KBM-7 (cell line): ENCODE measurements at regions not wholly inside any gene's neighbourhood (a gene's known extent, or its start where the extent isn't known, plus 50 kb on each side); places are given as distances from the start of the nearest gene placed in this dataset.
A peak's percentile ranks its signal among the peaks of the same experiment; 100 is the strongest.
"Not testable (repeated sequence)": the region's sequence is repeated elsewhere in the genome, so short reads cannot be mapped to it uniquely, and the experiment has no call there.

Experiments
- DNase-seq: peaks from one replicate; pipeline ENCODE4 v3.0.0-alpha.2; 2015
- in situ Hi-C: fragments of 300-500 bp; cut with MboI; formaldehyde crosslinking; loops from 2 replicates; pipeline ENCODE4 v1.14.3; 2020; ENCODE audit warnings: low sequenced_read_pairs, low pct_unique_long_range_greater_than_20kb, mixed read lengths

DNA sequence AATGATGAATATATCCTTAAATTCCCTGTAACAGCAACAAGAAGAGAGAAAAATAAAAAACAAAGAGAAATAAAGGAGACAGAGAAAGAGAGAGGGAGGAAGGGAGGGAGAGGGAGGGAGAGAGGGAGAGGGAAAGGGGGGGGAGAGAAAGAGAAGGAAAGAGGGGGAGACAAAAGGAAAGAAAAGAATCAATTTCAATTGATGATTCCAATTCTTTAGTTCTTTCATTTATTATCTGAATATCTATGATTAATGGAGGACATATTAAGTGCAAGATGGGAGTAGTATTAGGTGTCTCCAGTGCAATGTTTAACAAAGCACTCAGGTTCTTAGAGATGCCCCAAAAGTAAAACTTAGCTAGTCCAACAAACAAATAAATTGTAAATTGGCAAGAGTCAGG, 97.2 kb upstream of the DPP10 start:
- DNase-seq, result no peak
- in situ Hi-C loops, result no loop called here

DNA sequence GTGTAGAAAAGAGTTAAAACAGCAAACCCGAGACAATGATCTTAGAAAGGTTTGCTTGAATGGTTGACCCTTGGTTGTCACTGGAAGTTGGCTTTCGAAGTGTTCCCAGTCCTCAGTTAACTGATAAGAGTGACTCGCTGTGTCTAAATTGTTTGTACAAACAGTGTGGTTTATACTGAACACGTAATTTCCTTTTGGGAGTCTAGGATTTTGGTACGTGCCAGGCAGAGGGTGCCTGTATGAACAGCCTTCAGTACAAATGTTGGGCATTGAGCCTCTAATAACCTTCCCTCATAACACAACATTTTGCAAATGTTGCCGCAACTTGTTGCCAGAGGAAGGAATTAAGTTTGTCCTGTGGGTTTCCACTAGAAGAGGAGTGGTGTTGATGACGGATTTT, 95.8 kb upstream of the DPP10 start:
- in situ Hi-C loops, result no loop called here
- DNase-seq, result no peak

DNA sequence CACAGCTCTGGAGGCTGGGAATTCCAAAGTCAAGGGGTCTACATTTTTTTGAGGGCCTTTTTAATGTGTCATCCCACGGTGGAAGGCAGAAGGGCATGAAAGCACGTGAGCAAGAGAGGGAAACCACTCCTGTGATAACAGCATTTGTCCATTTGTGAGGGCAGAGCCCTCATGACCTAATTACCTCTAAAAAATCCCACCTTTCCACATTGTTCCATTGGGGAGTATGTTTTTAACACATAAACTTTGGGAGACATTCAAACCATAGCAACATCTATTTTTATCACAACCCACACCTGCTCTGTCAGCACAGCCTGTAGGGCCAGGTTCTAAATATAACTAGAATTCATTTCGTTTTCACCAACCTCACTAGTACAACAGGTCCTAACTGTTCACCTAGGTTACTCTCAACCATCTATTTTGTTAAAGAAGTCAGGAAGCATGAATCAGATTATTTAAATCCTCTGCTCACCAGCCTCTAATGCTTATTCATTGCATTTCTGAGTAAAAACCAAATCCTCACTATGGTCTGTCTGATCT, 92.2 kb upstream of the DPP10 start:
- in situ Hi-C loops, result no loop called here
- DNase-seq, result no peak

DNA sequence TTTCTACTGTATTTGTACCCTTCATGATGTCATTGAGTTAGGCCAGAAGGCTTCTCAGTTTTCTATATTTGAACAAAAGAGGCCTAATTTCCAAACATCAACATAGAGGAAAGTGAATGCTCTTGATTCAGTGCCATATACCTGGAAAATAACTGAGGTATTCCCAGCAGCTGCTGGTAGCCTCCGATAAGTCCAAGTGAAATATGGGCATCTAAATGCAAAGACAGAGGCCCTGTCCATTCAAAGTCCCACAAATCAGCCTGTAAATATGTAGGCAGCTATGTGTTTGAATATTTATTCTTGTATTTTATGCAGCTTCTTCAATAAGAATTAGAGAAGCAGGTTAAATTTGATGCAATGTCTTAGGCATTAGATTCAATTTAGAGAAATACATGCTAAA, 89.5 kb upstream of the DPP10 start:
- no peak for DNase-seq
- in situ Hi-C loops, result no loop called here

DNA sequence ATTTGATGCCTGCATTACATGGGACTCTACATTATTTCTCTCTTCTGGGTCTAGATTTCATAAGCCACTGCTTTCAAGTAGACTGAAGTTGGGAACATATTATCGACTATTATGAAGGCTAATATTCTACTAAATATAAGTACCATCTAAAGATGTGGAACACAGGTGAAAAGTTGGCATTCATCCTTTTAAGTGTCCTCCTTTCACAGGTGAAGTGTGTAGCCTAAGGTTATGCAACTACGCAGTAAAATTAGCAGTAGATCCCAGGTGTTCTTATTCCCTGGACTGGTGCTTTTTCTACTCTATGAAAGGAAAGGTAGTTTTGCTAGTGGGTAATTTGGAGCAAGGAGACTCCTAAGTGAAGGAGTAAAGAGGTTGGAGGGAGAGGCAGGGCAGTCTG, 88.2 kb upstream of the DPP10 start:
- in situ Hi-C loops, result no loop called here

DNA sequence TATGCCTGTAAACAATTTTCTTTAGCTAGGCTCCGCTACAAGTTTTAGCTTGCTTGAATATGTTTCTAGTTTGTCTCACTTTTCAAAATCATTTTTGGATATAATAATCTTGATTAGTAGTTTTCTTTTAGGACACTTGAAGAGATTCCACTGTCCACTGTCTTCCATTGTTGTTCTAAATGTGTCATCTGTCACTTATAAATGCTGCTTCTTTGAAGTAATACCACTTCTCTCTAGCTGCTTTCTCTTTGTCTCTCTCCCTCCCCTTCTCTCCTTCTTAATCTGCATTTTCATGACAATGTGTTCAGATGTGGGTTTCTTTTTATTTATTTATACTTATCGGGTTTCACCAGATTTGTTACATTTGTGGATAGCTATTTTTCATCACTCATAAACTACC, 73.7 kb upstream of the DPP10 start:
- in situ Hi-C loops, result no loop called here
- DNase-seq, result peak; percentile 8

More for the DNA sequence above, 88.2 kb upstream of the DPP10 start:
- DNase-seq, result no peak

DNA sequence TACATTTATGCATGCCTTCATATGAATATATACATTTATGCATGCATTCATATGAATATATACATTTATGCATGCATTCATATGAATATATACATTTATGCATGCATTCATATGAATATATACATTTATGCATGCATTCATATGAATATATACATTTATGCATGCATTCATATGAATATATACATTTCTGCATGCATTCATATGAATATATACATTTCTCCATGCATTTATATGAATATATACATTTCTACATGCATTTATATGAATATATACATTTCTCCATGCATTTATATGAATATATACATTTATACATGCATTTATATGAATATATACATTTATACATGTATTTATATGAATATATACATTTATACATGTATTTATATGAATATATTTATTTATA, 70.7 kb upstream of the DPP10 start:
- in situ Hi-C loops, result not testable (repeated sequence)

DNA sequence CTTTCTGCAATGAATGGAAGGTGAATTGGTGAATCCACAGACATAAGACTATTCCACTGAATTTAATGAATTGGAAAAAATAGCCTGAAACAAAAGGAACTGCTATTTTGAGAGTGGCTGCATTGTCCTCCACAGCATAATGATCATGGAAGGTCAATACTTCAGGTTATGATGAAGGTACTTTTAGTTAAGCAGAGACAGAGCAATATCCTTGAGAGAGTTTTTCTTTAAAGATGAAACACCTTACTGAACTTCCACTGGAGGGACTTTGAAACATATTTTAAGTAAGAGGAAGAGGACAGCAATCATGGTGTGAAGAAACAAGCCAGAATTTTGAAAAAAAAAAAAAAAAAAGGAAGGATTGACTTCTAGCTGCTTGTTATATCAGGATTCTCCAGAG, 68.8 kb upstream of the DPP10 start:
- in situ Hi-C loops, result no loop called here
- DNase-seq, result no peak

More for the DNA sequence above, 70.7 kb upstream of the DPP10 start:
- DNase-seq, result peak; percentile 69

DNA sequence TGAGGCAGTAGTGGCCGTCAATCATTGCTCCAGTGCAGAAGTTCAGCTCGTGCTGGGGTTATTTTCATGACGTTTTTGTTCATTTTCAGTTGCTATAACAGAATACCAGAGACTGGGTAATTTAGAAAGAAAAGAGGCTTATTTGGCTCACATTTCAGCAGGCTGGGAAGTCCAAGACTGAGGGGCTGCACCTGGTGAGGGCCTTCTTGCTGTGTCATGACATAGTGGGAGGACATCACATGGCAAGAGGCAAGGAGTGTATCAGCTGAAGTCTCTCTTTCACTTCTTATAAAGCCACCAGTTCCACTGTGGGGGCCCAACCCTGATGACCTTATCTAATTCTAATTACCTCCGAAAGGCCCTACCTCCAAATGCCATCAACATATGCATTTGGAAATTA, 58.0 kb upstream of the DPP10 start:
- in situ Hi-C loops, result no loop called here

DNA sequence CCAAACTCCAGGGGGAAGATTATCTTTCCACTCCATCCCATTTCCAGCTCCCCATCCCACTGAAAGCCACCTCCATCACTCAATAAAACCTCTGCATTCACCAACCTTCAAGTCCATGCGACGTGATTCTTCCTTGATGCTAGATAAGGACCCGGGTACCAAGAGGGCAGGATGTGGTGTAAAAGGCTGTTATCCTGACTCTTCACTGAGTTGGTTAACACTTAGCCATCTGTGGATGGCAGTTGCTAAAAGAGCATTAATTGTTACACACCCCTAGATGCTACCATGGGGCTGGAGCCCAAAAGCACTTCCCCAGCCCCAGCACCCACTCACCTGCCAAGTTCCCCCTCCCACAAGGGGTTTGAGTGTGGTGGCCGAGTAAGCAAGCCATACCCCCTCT, 53.4 kb upstream of the DPP10 start:
- in situ Hi-C loops, result no loop called here
- no peak for DNase-seq

More for the DNA sequence above, 58.0 kb upstream of the DPP10 start:
- no peak for DNase-seq
